Left hindlimb (tissue), 1 donor: ENCODE measurements at regions not wholly inside any gene's neighbourhood (a gene's known extent, or its start where the extent isn't known, plus 50 kb on each side); places are given as distances from the start of the nearest gene placed in this dataset.
A peak's percentile ranks its signal among the peaks of the same experiment; 100 is the strongest.
"Not testable (repeated sequence)": the region's sequence is repeated elsewhere in the genome, so short reads cannot be mapped to it uniquely, and the experiment has no call there.

Experiments used
- DNase-seq: peaks from one replicate; pipeline ENCODE4 v3.0.0-alpha.2; 2018

- no peak for DNase-seq
Measured at GRCh38 chrX:40530509-40530908, 50.3 kb upstream of the ATP6AP2 start.

- DNase-seq = no peak
Measured at GRCh38 chrX:40527543-40527942, 53.2 kb upstream of the ATP6AP2 start.

GRCh38 chrX:40526412-40526811, 54.4 kb upstream of the ATP6AP2 start:
- no peak for DNase-seq

- DNase-seq = not testable (repeated sequence)
Measured at GRCh38 chrX:40525901-40526300, 54.9 kb upstream of the ATP6AP2 start.

- no peak for DNase-seq
Measured at GRCh38 chrX:40524423-40524822, 56.3 kb upstream of the ATP6AP2 start.

GRCh38 chrX:40523852-40524251, 56.9 kb upstream of the ATP6AP2 start:
- DNase-seq = no peak

GRCh38 chrX:40521868-40522450, 58.8 kb upstream of the ATP6AP2 start:
- no peak for DNase-seq

- no peak for DNase-seq
Measured at GRCh38 chrX:40514376-40514775, 66.4 kb upstream of the ATP6AP2 start.

- DNase-seq = no peak
Measured at GRCh38 chrX:40513835-40514234, 66.9 kb upstream of the ATP6AP2 start.

GRCh38 chrX:40513012-40513411, 67.8 kb upstream of the ATP6AP2 start:
- no peak for DNase-seq

- DNase-seq = no peak
Measured at GRCh38 chrX:40511258-40511657, 69.5 kb upstream of the ATP6AP2 start.

GRCh38 chrX:40508560-40508959, 72.2 kb upstream of the ATP6AP2 start:
- DNase-seq = no peak

GRCh38 chrX:40506201-40506985, 74.4 kb upstream of the ATP6AP2 start:
- DNase-seq = no peak

GRCh38 chrX:40504801-40505605, 75.8 kb upstream of the ATP6AP2 start:
- peak; percentile 40 for DNase-seq

- no peak for DNase-seq
Measured at GRCh38 chrX:40503094-40503493, 77.7 kb upstream of the ATP6AP2 start.

- DNase-seq = no peak
Measured at GRCh38 chrX:40502688-40503087, 78.1 kb upstream of the ATP6AP2 start.

GRCh38 chrX:40501164-40501855, 79.5 kb upstream of the ATP6AP2 start:
- no peak for DNase-seq

- DNase-seq = peak; percentile 52
Measured at GRCh38 chrX:40496728-40497127, 84.0 kb upstream of the ATP6AP2 start.

- no peak for DNase-seq
Measured at GRCh38 chrX:40495659-40496058, 85.1 kb upstream of the ATP6AP2 start.

GRCh38 chrX:40494005-40494404, 86.8 kb upstream of the ATP6AP2 start:
- DNase-seq = no peak

GRCh38 chrX:40488296-40488695, 92.5 kb upstream of the ATP6AP2 start:
- DNase-seq = no peak

- DNase-seq = no peak
Measured at GRCh38 chrX:40485973-40486372, 94.8 kb upstream of the ATP6AP2 start.
